GM23248 (cell line): ENCODE measurements at regions not wholly inside any gene's neighbourhood (a gene's known extent, or its start where the extent isn't known, plus 50 kb on each side); places are given as distances from the start of the nearest gene placed in this dataset.

ENCODE experiments used
- EZH2 ChIP-seq: fragments of 200-600 bp; sonication (generic); IDR thresholded peaks from 2 replicates; pipeline ENCODE4 v1.6.1; 2018; ENCODE audit warnings: antibody characterized with exemption, mild to moderate bottlenecking; ENCODE audit not compliant: insufficient read depth, poor library complexity, severe bottlenecking
- EZH2phosphoT487 ChIP-seq: fragments of 200-600 bp; sonication (generic); IDR thresholded peaks from 2 replicates; pipeline ENCODE4 v1.6.1; 2018; ENCODE audit warnings: antibody characterized with exemption, moderate library complexity, mild to moderate bottlenecking, low read depth; ENCODE audit not compliant: insufficient read depth

DNA sequence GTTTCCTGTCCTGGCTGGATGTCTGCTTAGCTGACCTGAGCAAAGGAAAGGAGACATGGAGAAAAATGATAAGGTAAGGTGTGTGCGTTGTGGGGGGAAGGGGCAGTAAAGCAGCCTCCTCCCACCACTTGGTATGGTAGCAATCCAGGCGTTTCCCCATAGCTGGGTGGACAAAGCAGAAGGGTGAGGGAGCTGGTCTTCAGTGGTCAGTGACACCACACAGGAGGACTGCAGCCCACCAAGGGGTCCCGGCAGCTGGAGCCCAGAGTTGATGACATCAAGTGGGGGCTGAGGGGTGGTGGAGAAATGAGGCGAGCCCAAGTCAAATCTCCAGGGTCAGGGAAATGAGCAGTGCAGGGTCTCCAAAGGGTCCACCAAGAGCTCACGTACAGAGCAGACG, 69.3 kb upstream of the LRRN2 start:
- no peak for TF ChIP-seq EZH2phosphoT487
- no peak for TF ChIP-seq EZH2
